H9 (cell line): ENCODE measurements at regions not wholly inside any gene's neighbourhood (a gene's known extent, or its start where the extent isn't known, plus 50 kb on each side); places are given as distances from the start of the nearest gene placed in this dataset.

Experiments
- DNase-seq: peaks from one replicate; pipeline ENCODE4 v3.0.0-alpha.2; 2017
- H2AFZ ChIP-seq: one replicate; pipeline ENCODE4 v1.6.1; 2013; ENCODE audit warnings: mild to moderate bottlenecking, low read length, control low read depth, moderate library complexity
- H2AK5ac ChIP-seq: 2 replicates; pipeline ENCODE4 v1.6.1; 2013; ENCODE audit warnings: low read length, control low read depth, mixed read lengths; ENCODE audit not compliant: insufficient read length
- H2BK120ac ChIP-seq: one replicate; pipeline ENCODE4 v1.6.1; 2013; ENCODE audit warnings: low read depth, mild to moderate bottlenecking, low read length, control low read depth, inconsistent platforms; ENCODE audit not compliant: poor library complexity, severe bottlenecking
- H2BK12ac ChIP-seq: 2 replicates; pipeline ENCODE4 v1.6.1; 2013; ENCODE audit warnings: low read length, control low read depth, mixed read lengths, low read depth; ENCODE audit not compliant: insufficient read length
- H2BK15ac ChIP-seq: 2 replicates; pipeline ENCODE4 v1.6.1; 2013; ENCODE audit warnings: low read depth, low read length, control low read depth
- H2BK20ac ChIP-seq: one replicate; pipeline ENCODE4 v1.6.1; 2013; ENCODE audit warnings: low read depth, mild to moderate bottlenecking, low read length, control low read depth, inconsistent platforms; ENCODE audit not compliant: poor library complexity, severe bottlenecking
- H2BK5ac ChIP-seq: 2 replicates; pipeline ENCODE4 v1.6.1; 2013; ENCODE audit warnings: low read length, control low read depth, mixed read lengths; ENCODE audit not compliant: insufficient read length
- H3K14ac ChIP-seq: 2 replicates; pipeline ENCODE4 v1.6.1; 2013; ENCODE audit warnings: low read length, control low read depth; ENCODE audit not compliant: insufficient read depth
- H3K18ac ChIP-seq: 2 replicates; pipeline ENCODE4 v1.6.1; 2013; ENCODE audit warnings: low read depth, mild to moderate bottlenecking, mixed read lengths, low read length, control low read depth; ENCODE audit not compliant: insufficient read length
- H3K23ac ChIP-seq: 2 replicates; pipeline ENCODE4 v1.6.1; 2013; ENCODE audit warnings: low read length, control low read depth, mixed read lengths, low read depth; ENCODE audit not compliant: insufficient read length
- H3K23me2 ChIP-seq: 2 replicates; pipeline ENCODE4 v1.6.1; 2013; ENCODE audit warnings: low read depth, mild to moderate bottlenecking, mixed read lengths, low read length, control low read depth; ENCODE audit not compliant: insufficient read length, poor library complexity, severe bottlenecking
- H3K27ac ChIP-seq: 2 replicates; pipeline ENCODE4 v1.5.1; 2013; ENCODE audit warnings: low read length, control low read depth, mixed read lengths, low read depth; ENCODE audit not compliant: insufficient read length
- H3K27me3 ChIP-seq: 2 replicates; pipeline ENCODE4 v1.6.1; 2013; ENCODE audit warnings: low read length, control low read depth, inconsistent platforms; ENCODE audit not compliant: insufficient read depth
- H3K4ac ChIP-seq: 2 replicates; pipeline ENCODE4 v1.6.1; 2013; ENCODE audit warnings: low read depth, mild to moderate bottlenecking, control low read depth, inconsistent platforms, low read length, moderate library complexity
- H3K4me1 ChIP-seq: 2 replicates; pipeline ENCODE4 v1.6.1; 2013; ENCODE audit warnings: low read length, control low read depth, inconsistent platforms; ENCODE audit not compliant: insufficient read depth
- H3K4me2 ChIP-seq: 2 replicates; pipeline ENCODE4 v1.6.1; 2013; ENCODE audit warnings: low read length, control low read depth, mixed read lengths; ENCODE audit not compliant: insufficient read length, insufficient read depth
- H3K56ac ChIP-seq: 2 replicates; pipeline ENCODE4 v1.6.1; 2013; ENCODE audit warnings: low read depth, mild to moderate bottlenecking, mixed read lengths, low read length, control low read depth; ENCODE audit not compliant: insufficient read length
- H3K79me1 ChIP-seq: 2 replicates; pipeline ENCODE4 v1.6.1; 2013; ENCODE audit warnings: low read depth, mild to moderate bottlenecking, moderate library complexity, low read length, control low read depth, inconsistent platforms; ENCODE audit not compliant: insufficient read depth, poor library complexity, severe bottlenecking
- H3K79me2 ChIP-seq: 2 replicates; pipeline ENCODE4 v1.6.1; 2013; ENCODE audit warnings: low read length, control low read depth, inconsistent platforms; ENCODE audit not compliant: insufficient read depth
- H3K9ac ChIP-seq: 2 replicates; pipeline ENCODE4 v1.6.1; 2013; ENCODE audit warnings: low read length, control low read depth, mixed read lengths; ENCODE audit not compliant: insufficient read length; ENCODE audit errors: extremely low read depth
- H3K9me3 ChIP-seq: one replicate; pipeline ENCODE4 v1.6.1; 2013; ENCODE audit warnings: low read depth, low read length, inconsistent platforms; ENCODE audit not compliant: control insufficient read depth
- H3T11ph ChIP-seq: one replicate; pipeline ENCODE4 v1.6.1; 2013; ENCODE audit warnings: mild to moderate bottlenecking, low read length, control low read depth, inconsistent platforms
- H4K20me1 ChIP-seq: one replicate; pipeline ENCODE4 v1.6.1; 2013; ENCODE audit not compliant: control insufficient read depth, insufficient read length, insufficient read depth
- H4K5ac ChIP-seq: 2 replicates; pipeline ENCODE4 v1.6.1; 2013; ENCODE audit warnings: low read depth, mild to moderate bottlenecking, mixed read lengths, low read length, control low read depth; ENCODE audit not compliant: insufficient read length
- H4K8ac ChIP-seq: replicated peaks from 2 replicates; pipeline ENCODE4 v1.6.1; 2013; ENCODE audit warnings: low read length, control low read depth, mixed read lengths, low read depth; ENCODE audit not compliant: insufficient read length
- H4K91ac ChIP-seq: 2 replicates; pipeline ENCODE4 v1.6.1; 2013; ENCODE audit warnings: low read depth, mild to moderate bottlenecking, moderate library complexity, mixed read lengths, low read length, control low read depth; ENCODE audit not compliant: insufficient read length
- H3K27ac Mint-ChIP-seq, 3 experiments: 2 replicates in 2 of 3; 3 replicates in 1 of 3; pipeline ENCODE4 v1.8.0; 2020 to 2021; ENCODE audit warnings: mixed read lengths in 3 of 3, mild to moderate bottlenecking in 1 of 3, moderate library complexity in 1 of 3
- H3K27me3 Mint-ChIP-seq: 2 replicates; pipeline ENCODE4 v1.8.0; 2021; ENCODE audit warnings: low read depth, mild to moderate bottlenecking, moderate library complexity, mixed read lengths
- H3K36me3 Mint-ChIP-seq, 3 experiments: 2 replicates in 2 of 3; 3 replicates in 1 of 3; pipeline ENCODE4 v1.8.0; 2020 to 2021; ENCODE audit warnings: low read depth in 3 of 3, mixed read lengths in 3 of 3; ENCODE audit not compliant: insufficient read depth in 1 of 3
- H3K4me1 Mint-ChIP-seq, 2 experiments: 2 replicates each; pipeline ENCODE4 v1.8.0; 2020; ENCODE audit warnings: mixed read lengths in 2 of 2
- H3K4me3 Mint-ChIP-seq, 2 experiments: 2 replicates in 1 of 2; 3 replicates in 1 of 2; pipeline ENCODE4 v1.8.0; 2020 to 2021; ENCODE audit warnings: mild to moderate bottlenecking in 2 of 2, mixed read lengths in 2 of 2, moderate library complexity in 1 of 2
- H3K9me3 Mint-ChIP-seq, 2 experiments: 2 replicates in 1 of 2; 3 replicates in 1 of 2; pipeline ENCODE4 v1.8.0; 2020; ENCODE audit warnings: mild to moderate bottlenecking in 2 of 2, mixed read lengths in 2 of 2, moderate library complexity in 1 of 2
- WGBS: extraction: QIAGEN DNeasy Blood & Tissue Kit; methylation state at CpG from one replicate; pipeline ENCODE4 v1.1.7; 2013; ENCODE audit warnings: missing lambda C conversion rate, low lambda C conversion rate, mixed read lengths; ENCODE audit not compliant: insufficient read length; ENCODE audit errors: extremely low coverage; 5-methylcytosine and 5-hydroxymethylcytosine counted together
- TF ChIP-seq, protein P1 (sequence below): fragments of 200-600 bp; sonication (generic); conservative IDR thresholded peaks from 3 replicates; pipeline ENCODE4 v1.8.0; 2021; ENCODE audit warnings: antibody characterized with exemption, mild to moderate bottlenecking

DNA sequence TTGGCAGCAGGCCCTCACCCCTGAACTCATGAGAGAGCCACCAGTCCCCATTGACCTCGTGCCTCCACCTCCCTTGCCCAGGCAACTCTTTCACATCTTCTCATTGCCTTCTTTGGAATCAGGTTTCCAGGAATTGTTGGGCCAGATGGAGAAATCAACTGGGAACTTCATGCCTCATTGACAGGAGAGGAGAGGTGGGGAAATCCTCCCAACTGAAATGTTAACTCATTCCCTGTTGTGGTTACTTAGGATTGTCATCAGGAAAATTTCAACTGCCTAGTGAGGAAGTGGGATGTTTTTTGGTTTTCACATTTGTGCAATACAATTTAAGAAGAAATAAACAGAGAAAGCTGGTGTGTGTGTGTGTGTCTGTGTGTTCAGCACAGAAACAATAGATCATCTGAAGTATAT, 106.6 kb upstream of the INHBA start:
- peaks cover 18 to 19% of the 10 kb centered on the region in 2 experiments for H3K9me3 Mint-ChIP-seq
- H3K4me1 ChIP-seq = no peaks in the 10 kb centered on the region; the same call in 1 of the 2 replicates
- H3K4me1 Mint-ChIP-seq = peaks cover 44 to 49% of the 10 kb centered on the region in 2 experiments
- H4K91ac ChIP-seq = no peak overlapping the region
- no peak overlapping the region for H3K4me2 ChIP-seq
- H2BK20ac ChIP-seq = no peak overlapping the region
- H4K5ac ChIP-seq = no peak overlapping the region
- no peak overlapping the region for H3K56ac ChIP-seq
- H2BK120ac ChIP-seq = no peak overlapping the region
- H3K9ac ChIP-seq = no peak overlapping the region
- peak overlapping the region; percentile 39 for H2AK5ac ChIP-seq
- TF ChIP-seq, protein P1, sequence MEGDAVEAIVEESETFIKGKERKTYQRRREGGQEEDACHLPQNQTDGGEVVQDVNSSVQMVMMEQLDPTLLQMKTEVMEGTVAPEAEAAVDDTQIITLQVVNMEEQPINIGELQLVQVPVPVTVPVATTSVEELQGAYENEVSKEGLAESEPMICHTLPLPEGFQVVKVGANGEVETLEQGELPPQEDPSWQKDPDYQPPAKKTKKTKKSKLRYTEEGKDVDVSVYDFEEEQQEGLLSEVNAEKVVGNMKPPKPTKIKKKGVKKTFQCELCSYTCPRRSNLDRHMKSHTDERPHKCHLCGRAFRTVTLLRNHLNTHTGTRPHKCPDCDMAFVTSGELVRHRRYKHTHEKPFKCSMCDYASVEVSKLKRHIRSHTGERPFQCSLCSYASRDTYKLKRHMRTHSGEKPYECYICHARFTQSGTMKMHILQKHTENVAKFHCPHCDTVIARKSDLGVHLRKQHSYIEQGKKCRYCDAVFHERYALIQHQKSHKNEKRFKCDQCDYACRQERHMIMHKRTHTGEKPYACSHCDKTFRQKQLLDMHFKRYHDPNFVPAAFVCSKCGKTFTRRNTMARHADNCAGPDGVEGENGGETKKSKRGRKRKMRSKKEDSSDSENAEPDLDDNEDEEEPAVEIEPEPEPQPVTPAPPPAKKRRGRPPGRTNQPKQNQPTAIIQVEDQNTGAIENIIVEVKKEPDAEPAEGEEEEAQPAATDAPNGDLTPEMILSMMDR = no peak
- peak overlapping the region in 2 of 3 experiments; percentile 44 to 87; a peak in 3 of 7 replicates for H3K27ac Mint-ChIP-seq
- no peaks in the 10 kb centered on the region for H3K79me2 ChIP-seq
- no peaks in the 10 kb centered on the region for H3K27me3 Mint-ChIP-seq
- H2BK12ac ChIP-seq = peak overlapping the region; percentile 21
- H3K4me3 Mint-ChIP-seq = no peak overlapping the region
- no peak overlapping the region for H2AFZ ChIP-seq
- H3K79me1 ChIP-seq = no peaks in the 10 kb centered on the region
- no peak overlapping the region for H4K8ac ChIP-seq
- H3T11ph ChIP-seq = no peak overlapping the region
- no peak overlapping the region for H2BK15ac ChIP-seq
- peaks cover 9% of the 10 kb centered on the region for H3K9me3 ChIP-seq
- WGBS = no CpG with 5 or more reads among the region's 1 CpG
- H3K18ac ChIP-seq = no peak overlapping the region
- no peaks in the 10 kb centered on the region for H3K23me2 ChIP-seq
- H2BK5ac ChIP-seq = no peak overlapping the region
- H3K14ac ChIP-seq = no peak overlapping the region
- H3K36me3 Mint-ChIP-seq = peaks cover 13 to 27% (median 17%) of the 10 kb centered on the region in 3 experiments
- no peaks in the 10 kb centered on the region for H3K27me3 ChIP-seq
- no peak overlapping the region for H3K23ac ChIP-seq
- H3K4ac ChIP-seq = no peak overlapping the region
- DNase-seq = no peak
- no peak overlapping the region for H3K27ac ChIP-seq
- no peaks in the 10 kb centered on the region for H4K20me1 ChIP-seq
